ENCODE measurements at regions not wholly inside any gene's neighbourhood (a gene's known extent, or its start where the extent isn't known, plus 50 kb on each side); places are given as distances from the start of the nearest gene placed in this dataset.

DNA sequence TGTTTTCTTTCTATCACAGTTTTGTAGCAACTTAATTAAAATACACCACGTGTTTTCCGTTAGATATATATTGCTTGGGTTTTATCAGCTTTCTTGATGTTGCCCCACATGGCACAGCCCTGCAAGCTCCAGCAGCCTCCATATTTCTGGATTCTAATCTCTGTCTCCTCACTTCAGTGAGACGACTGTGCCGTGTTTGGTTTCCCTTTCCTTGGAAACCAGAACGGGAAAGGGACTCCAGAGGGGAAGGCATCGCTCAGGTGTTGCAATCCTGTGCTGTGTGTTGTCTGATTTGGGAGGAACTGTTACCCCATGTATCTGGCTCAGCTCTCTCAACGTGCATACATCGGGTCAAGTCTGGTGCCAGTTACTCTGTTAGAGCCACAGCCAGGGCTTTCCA, 464.2 kb upstream of the B3GAT1 start:
- TF ChIP-seq, protein P1, sequence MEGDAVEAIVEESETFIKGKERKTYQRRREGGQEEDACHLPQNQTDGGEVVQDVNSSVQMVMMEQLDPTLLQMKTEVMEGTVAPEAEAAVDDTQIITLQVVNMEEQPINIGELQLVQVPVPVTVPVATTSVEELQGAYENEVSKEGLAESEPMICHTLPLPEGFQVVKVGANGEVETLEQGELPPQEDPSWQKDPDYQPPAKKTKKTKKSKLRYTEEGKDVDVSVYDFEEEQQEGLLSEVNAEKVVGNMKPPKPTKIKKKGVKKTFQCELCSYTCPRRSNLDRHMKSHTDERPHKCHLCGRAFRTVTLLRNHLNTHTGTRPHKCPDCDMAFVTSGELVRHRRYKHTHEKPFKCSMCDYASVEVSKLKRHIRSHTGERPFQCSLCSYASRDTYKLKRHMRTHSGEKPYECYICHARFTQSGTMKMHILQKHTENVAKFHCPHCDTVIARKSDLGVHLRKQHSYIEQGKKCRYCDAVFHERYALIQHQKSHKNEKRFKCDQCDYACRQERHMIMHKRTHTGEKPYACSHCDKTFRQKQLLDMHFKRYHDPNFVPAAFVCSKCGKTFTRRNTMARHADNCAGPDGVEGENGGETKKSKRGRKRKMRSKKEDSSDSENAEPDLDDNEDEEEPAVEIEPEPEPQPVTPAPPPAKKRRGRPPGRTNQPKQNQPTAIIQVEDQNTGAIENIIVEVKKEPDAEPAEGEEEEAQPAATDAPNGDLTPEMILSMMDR (IDR thresholded peaks at IDR 0.05; ENCODE audit: low read depth, low read length), result no peak
- TF ChIP-seq EZH2phosphoT487 (IDR thresholded peaks at IDR 0.05; ENCODE audit: low read depth), result no peak
